HCT116 (cell line): ENCODE measurements at regions not wholly inside any gene's neighbourhood (a gene's known extent, or its start where the extent isn't known, plus 50 kb on each side); places are given as distances from the start of the nearest gene placed in this dataset.

Experiments used
- ATAC-seq: fragments of 200-7000 bp; cut with Tn5 transposase; 2 replicates; pipeline ENCODE4 v1.9.1; 2020; ENCODE audit warnings: mild to moderate bottlenecking, moderate library complexity
- BruUV-seq: library from RNA; stranded (reverse); fragments of 400-500 nt; replicated peaks from 2 replicates; lab custom pipeline; 2021; lab: Mats Ljungman, UMichigan
- CTCF ChIA-PET: fragments of 300-600 bp; sonication (Branson Sonifier 250); formaldehyde crosslinking; loops from one replicate; lab custom pipeline; 2021; ENCODE audit warnings: antibody characterized with exemption; lab: Charles Lee
- POLR2A ChIA-PET: fragments of 300-600, 350-600 bp; sonication (Branson Sonifier 250); formaldehyde crosslinking; loops from one replicate; lab custom pipeline; 2021; ENCODE audit warnings: antibody characterized with exemption; lab: Charles Lee
- RAD21 ChIA-PET, 2 experiments: fragments of 300-600 bp; sonication (Branson Sonifier 250); formaldehyde crosslinking; loops; one replicate each; lab custom pipeline; 2023; ENCODE audit warnings: low total read pairs in 2 of 2; ENCODE audit not compliant: uncharacterized antibody in 2 of 2, unreplicated experiment in 2 of 2, low non-redundant PET in 1 of 2; lab: Charles Lee
- DNase-seq: peaks from one replicate; pipeline ENCODE4 v3.0.0-alpha.2; 2010; ENCODE audit warnings: low read depth, low spot score
- H2AFZ ChIP-seq: fragments of 200-600 bp; shearing (Covaris generic), sonication (generic); 2 replicates; pipeline ENCODE4 v1.6.1; 2017; ENCODE audit warnings: low read depth, mixed run types, mixed read lengths, antibody characterized with exemption, low read length; ENCODE audit not compliant: poor library complexity, severe bottlenecking
- H3K27ac ChIP-seq: 2 replicates; pipeline ENCODE4 v1.5.1; 2012; ENCODE audit warnings: low read depth, low read length
- H3K27me3 ChIP-seq: fragments of 200-600 bp; sonication (generic); 2 replicates; pipeline ENCODE4 v1.6.1; 2016; ENCODE audit warnings: mixed run types, low read length, mixed read lengths; ENCODE audit not compliant: insufficient read depth
- H3K36me3 ChIP-seq, 2 experiments: fragments of 200-500 bp in 1 of 2; fragments of 200-600 bp in 1 of 2; sonication (Bioruptor generic) in 1 of 2; sonication (generic) in 1 of 2; 2 replicates each; pipeline versions ENCODE4 v1.5.1 to v1.6.1; 2014 to 2016; ENCODE audit warnings: low read length in 2 of 2, inconsistent platforms in 1 of 2, mixed read lengths in 1 of 2, mixed run types in 1 of 2; ENCODE audit not compliant: insufficient read depth in 2 of 2, control insufficient read depth in 1 of 2
- H3K4me1 ChIP-seq, 2 experiments: fragments of 200-600 bp in 1 of 2; sonication (generic) in 1 of 2; 2 replicates each; pipeline versions ENCODE4 v1.5.1 to v1.6.1; 2012 to 2017; ENCODE audit warnings: low read length in 2 of 2, inconsistent platforms in 1 of 2, mild to moderate bottlenecking in 1 of 2, mixed read lengths in 1 of 2, mixed run types in 1 of 2, moderate library complexity in 1 of 2; ENCODE audit not compliant: insufficient read depth in 2 of 2, control insufficient read depth in 1 of 2
- H3K4me2 ChIP-seq: fragments of 200-600 bp; sonication (generic); 2 replicates; pipeline ENCODE4 v1.6.1; 2017; ENCODE audit warnings: mixed run types, low read length, mixed read lengths
- H3K4me3 ChIP-seq, 2 experiments: fragments of 200-600 bp in 1 of 2; sonication (generic) in 1 of 2; replicated peaks in 1 of 2; 2 replicates each; pipeline ENCODE4 v1.5.1; 2011 to 2016; ENCODE audit warnings: low read length in 2 of 2, control low read depth in 1 of 2, low read depth in 1 of 2, mild to moderate bottlenecking in 1 of 2, mixed read lengths in 1 of 2, mixed run types in 1 of 2
- H3K79me2 ChIP-seq: fragments of 200-600 bp; sonication (generic); 2 replicates; pipeline ENCODE4 v1.6.1; 2017; ENCODE audit warnings: mild to moderate bottlenecking, mixed run types, low read length, moderate library complexity, mixed read lengths; ENCODE audit not compliant: insufficient read depth
- H3K9ac ChIP-seq: fragments of 200-600 bp; sonication (generic); 2 replicates; pipeline ENCODE4 v1.6.1; 2016; ENCODE audit warnings: low read length, mixed read lengths
- H3K9me2 ChIP-seq: fragments of 200-600 bp; sonication (generic), shearing (Covaris generic); 2 replicates; pipeline ENCODE4 v1.6.1; 2017; ENCODE audit warnings: mixed run types, mild to moderate bottlenecking, moderate library complexity; ENCODE audit not compliant: insufficient read depth
- H3K9me3 ChIP-seq, 2 experiments: fragments of 200-500 bp in 1 of 2; fragments of 200-600 bp in 1 of 2; sonication (Bioruptor generic) in 1 of 2; sonication (generic) in 1 of 2; 2 replicates each; pipeline ENCODE4 v1.6.1; 2014 to 2017; ENCODE audit warnings: low read length in 2 of 2, mixed read lengths in 2 of 2, inconsistent platforms in 1 of 2, low read depth in 1 of 2, mild to moderate bottlenecking in 1 of 2, mixed run types in 1 of 2, moderate library complexity in 1 of 2; ENCODE audit not compliant: control insufficient read depth in 1 of 2, insufficient read depth in 1 of 2
- H4K20me1 ChIP-seq: fragments of 200-600 bp; sonication (generic), shearing (Covaris generic); 2 replicates; pipeline ENCODE4 v1.6.1; 2017; ENCODE audit warnings: mixed run types, mild to moderate bottlenecking, moderate library complexity; ENCODE audit not compliant: insufficient read depth
- CBX3 ChIP-seq: IDR thresholded peaks from 2 replicates; pipeline ENCODE4 v1.6.1; 2012; ENCODE audit warnings: low read depth
- CEBPB ChIP-seq: IDR thresholded peaks from 2 replicates; pipeline ENCODE4 v1.6.1; 2012; ENCODE audit warnings: low read depth
- EZH2 ChIP-seq: fragments of 200-600 bp; sonication (generic); IDR thresholded peaks from 2 replicates; pipeline ENCODE4 v1.6.1; 2017; ENCODE audit warnings: antibody characterized with exemption, mixed run types
- FOSL1 ChIP-seq: IDR thresholded peaks from 2 replicates; pipeline ENCODE4 v1.6.1; 2012; ENCODE audit warnings: low read depth
- POLR2A ChIP-seq: IDR thresholded peaks from 2 replicates; pipeline ENCODE4 v1.7.0; 2011; ENCODE audit warnings: borderline replicate concordance; ENCODE audit not compliant: insufficient read depth, insufficient read length; ENCODE audit errors: extremely low read depth
- RAD21 ChIP-seq: IDR thresholded peaks from 2 replicates; pipeline ENCODE4 v1.6.1; 2012; ENCODE audit warnings: low read depth, mild to moderate bottlenecking
- SIN3A ChIP-seq: IDR thresholded peaks from 2 replicates; pipeline ENCODE4 v1.6.1; 2012; ENCODE audit warnings: low read depth
- SP1 ChIP-seq: IDR thresholded peaks from 2 replicates; pipeline ENCODE4 v1.6.1; 2012; ENCODE audit warnings: low read depth
- SRF ChIP-seq: IDR thresholded peaks from 2 replicates; pipeline ENCODE4 v1.6.1; 2012; ENCODE audit warnings: low read depth
- TCF7L2 ChIP-seq: IDR thresholded peaks from 2 replicates; pipeline ENCODE4 v1.7.0; 2011; ENCODE audit warnings: borderline replicate concordance, inconsistent platforms; ENCODE audit not compliant: insufficient read depth, insufficient read length; ENCODE audit errors: extremely low read depth
- YY1 ChIP-seq: IDR thresholded peaks from 2 replicates; pipeline ENCODE4 v1.6.1; 2011; ENCODE audit warnings: low read length, low read depth, moderate library complexity, mild to moderate bottlenecking; ENCODE audit not compliant: insufficient replicate concordance; ENCODE audit errors: extremely low read depth
- ZNF274 ChIP-seq: fragments of 200-500 bp; sonication (Bioruptor generic); IDR thresholded peaks from 2 replicates; pipeline ENCODE4 v1.6.1; 2014; ENCODE audit warnings: mild to moderate bottlenecking, low read depth, low read length, inconsistent platforms
- intact Hi-C: fragments of 100-400 bp; cut with micrococcal nuclease; formaldehyde crosslinking; loops from 2 replicates; pipeline ENCODE4 v1.10.0; 2022
- TF ChIP-seq, protein P1 (sequence below): IDR thresholded peaks from 2 replicates; pipeline ENCODE4 v1.6.1; 2012
- TF ChIP-seq, protein P2 (sequence below): IDR thresholded peaks from 2 replicates; pipeline ENCODE4 v1.6.1; 2012; ENCODE audit warnings: low read depth
- TF ChIP-seq, protein P3 (sequence below): IDR thresholded peaks from 2 replicates; pipeline ENCODE4 v1.6.1; 2011; ENCODE audit warnings: mild to moderate bottlenecking, low read length, moderate library complexity; ENCODE audit not compliant: insufficient replicate concordance; ENCODE audit errors: extremely low read depth
- TF ChIP-seq, protein P4 (sequence below), 3 experiments: fragments of 200-600 bp in 1 of 3; sonication (generic) in 1 of 3; IDR thresholded peaks in 2 of 3; conservative IDR thresholded peaks in 1 of 3; 2 replicates each; pipeline ENCODE4 v1.5.1; 2012 to 2017; ENCODE audit warnings: low read depth in 2 of 3, low read length in 2 of 3, antibody characterized with exemption in 1 of 3, borderline replicate concordance in 1 of 3, control low read depth in 1 of 3, mild to moderate bottlenecking in 1 of 3, mixed read lengths in 1 of 3, mixed run types in 1 of 3, moderate library complexity in 1 of 3; ENCODE audit not compliant: insufficient read depth in 1 of 3
- TF ChIP-seq, protein P5 (sequence below): IDR thresholded peaks from 2 replicates; pipeline ENCODE4 v1.6.1; 2012

DNA sequence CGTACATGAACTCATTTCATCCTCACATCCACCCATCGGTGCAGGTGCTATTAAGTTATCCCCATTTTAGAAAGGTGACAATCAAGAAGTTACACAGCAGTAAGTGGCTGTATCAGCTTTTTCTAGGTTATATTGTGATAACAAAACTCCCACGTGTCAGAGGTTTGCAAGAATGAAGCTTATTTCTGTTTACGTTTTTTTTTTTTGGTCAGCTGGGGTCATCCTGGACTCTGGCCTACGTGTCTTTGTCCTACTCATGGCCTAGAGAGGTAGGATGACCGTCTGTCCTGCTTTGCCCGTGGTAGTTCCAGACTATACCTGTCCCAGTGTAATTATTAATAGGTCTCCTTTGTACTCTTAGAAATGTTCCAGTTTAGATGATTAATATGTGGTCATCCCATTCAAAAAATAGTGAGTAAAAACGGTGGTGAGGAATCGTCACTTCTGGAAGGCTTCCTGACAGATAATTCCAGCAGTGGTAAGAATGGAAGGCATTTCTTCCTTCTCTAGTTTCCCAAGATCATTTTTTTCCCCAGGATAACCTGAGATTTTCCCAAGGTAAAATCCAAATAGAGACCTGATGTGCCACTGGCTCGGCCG lies 64.2 kb upstream of the KIF26B start (continued):
- no peak for TF ChIP-seq YY1
- TF ChIP-seq, protein P1, sequence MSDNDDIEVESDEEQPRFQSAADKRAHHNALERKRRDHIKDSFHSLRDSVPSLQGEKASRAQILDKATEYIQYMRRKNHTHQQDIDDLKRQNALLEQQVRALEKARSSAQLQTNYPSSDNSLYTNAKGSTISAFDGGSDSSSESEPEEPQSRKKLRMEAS = no peak
- TF ChIP-seq, all 23 proteins: peak for 0

DNA sequence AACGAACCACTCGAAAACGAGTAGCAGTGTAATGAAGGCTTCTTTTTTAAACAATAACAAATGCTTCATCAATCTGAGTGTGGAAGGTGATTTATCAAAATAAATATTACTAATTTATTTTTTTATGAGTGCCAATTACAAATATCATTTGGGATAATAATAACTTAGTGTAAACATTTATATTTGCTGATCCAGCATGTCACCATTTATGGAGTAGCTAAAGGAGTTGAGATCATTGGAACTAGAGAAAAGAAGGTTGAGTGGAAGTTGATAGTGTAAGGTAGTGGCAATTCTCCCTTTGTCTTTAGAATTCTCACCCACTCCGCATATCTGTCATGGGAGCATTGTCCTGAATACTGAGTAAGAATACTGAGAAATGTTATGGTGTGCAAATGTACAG lies 67.1 kb upstream of the KIF26B start:
- CTCF ChIA-PET = no interaction called here
- intact Hi-C loops = no loop called here
- TF ChIP-seq POLR2A = no peak
- no peak for TF ChIP-seq SIN3A
- TF ChIP-seq, protein P2, sequence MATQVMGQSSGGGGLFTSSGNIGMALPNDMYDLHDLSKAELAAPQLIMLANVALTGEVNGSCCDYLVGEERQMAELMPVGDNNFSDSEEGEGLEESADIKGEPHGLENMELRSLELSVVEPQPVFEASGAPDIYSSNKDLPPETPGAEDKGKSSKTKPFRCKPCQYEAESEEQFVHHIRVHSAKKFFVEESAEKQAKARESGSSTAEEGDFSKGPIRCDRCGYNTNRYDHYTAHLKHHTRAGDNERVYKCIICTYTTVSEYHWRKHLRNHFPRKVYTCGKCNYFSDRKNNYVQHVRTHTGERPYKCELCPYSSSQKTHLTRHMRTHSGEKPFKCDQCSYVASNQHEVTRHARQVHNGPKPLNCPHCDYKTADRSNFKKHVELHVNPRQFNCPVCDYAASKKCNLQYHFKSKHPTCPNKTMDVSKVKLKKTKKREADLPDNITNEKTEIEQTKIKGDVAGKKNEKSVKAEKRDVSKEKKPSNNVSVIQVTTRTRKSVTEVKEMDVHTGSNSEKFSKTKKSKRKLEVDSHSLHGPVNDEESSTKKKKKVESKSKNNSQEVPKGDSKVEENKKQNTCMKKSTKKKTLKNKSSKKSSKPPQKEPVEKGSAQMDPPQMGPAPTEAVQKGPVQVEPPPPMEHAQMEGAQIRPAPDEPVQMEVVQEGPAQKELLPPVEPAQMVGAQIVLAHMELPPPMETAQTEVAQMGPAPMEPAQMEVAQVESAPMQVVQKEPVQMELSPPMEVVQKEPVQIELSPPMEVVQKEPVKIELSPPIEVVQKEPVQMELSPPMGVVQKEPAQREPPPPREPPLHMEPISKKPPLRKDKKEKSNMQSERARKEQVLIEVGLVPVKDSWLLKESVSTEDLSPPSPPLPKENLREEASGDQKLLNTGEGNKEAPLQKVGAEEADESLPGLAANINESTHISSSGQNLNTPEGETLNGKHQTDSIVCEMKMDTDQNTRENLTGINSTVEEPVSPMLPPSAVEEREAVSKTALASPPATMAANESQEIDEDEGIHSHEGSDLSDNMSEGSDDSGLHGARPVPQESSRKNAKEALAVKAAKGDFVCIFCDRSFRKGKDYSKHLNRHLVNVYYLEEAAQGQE = no peak
- TF ChIP-seq TCF7L2 = no peak
- TF ChIP-seq, protein P3, sequence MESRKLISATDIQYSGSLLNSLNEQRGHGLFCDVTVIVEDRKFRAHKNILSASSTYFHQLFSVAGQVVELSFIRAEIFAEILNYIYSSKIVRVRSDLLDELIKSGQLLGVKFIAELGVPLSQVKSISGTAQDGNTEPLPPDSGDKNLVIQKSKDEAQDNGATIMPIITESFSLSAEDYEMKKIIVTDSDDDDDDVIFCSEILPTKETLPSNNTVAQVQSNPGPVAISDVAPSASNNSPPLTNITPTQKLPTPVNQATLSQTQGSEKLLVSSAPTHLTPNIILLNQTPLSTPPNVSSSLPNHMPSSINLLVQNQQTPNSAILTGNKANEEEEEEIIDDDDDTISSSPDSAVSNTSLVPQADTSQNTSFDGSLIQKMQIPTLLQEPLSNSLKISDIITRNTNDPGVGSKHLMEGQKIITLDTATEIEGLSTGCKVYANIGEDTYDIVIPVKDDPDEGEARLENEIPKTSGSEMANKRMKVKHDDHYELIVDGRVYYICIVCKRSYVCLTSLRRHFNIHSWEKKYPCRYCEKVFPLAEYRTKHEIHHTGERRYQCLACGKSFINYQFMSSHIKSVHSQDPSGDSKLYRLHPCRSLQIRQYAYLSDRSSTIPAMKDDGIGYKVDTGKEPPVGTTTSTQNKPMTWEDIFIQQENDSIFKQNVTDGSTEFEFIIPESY = no peak
- TF ChIP-seq, protein P4, sequence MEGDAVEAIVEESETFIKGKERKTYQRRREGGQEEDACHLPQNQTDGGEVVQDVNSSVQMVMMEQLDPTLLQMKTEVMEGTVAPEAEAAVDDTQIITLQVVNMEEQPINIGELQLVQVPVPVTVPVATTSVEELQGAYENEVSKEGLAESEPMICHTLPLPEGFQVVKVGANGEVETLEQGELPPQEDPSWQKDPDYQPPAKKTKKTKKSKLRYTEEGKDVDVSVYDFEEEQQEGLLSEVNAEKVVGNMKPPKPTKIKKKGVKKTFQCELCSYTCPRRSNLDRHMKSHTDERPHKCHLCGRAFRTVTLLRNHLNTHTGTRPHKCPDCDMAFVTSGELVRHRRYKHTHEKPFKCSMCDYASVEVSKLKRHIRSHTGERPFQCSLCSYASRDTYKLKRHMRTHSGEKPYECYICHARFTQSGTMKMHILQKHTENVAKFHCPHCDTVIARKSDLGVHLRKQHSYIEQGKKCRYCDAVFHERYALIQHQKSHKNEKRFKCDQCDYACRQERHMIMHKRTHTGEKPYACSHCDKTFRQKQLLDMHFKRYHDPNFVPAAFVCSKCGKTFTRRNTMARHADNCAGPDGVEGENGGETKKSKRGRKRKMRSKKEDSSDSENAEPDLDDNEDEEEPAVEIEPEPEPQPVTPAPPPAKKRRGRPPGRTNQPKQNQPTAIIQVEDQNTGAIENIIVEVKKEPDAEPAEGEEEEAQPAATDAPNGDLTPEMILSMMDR (IDR thresholded peaks at IDR 0.05 in 2 of 3, conservative IDR thresholded peaks at IDR 0.05 in 1 of 3; ENCODE audit: borderline replicate concordance in 1 of 3, insufficient read depth in 1 of 3, low read depth in 2 of 3, low read length in 2 of 3) = no peak
- no peak for TF ChIP-seq ZNF274
- TF ChIP-seq RAD21 = no peak
- no peak for TF ChIP-seq SP1
- TF ChIP-seq, protein P1 = no peak
- no peak for TF ChIP-seq CEBPB
- TF ChIP-seq, protein P5, sequence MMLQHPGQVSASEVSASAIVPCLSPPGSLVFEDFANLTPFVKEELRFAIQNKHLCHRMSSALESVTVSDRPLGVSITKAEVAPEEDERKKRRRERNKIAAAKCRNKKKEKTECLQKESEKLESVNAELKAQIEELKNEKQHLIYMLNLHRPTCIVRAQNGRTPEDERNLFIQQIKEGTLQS = no peak
- TF ChIP-seq EZH2 = no peak
- no peak for TF ChIP-seq CBX3
- no peak for TF ChIP-seq SRF
- no peak for TF ChIP-seq FOSL1
- TF ChIP-seq YY1 = no peak

More for the DNA sequence above, 67.1 kb upstream of the KIF26B start:
- no peak overlapping the region for H2AFZ ChIP-seq
- H3K27me3 ChIP-seq = no peaks in the 10 kb centered on the region
- H3K9me3 ChIP-seq = no peaks in the 10 kb centered on the region
- H3K9me2 ChIP-seq = no peaks in the 10 kb centered on the region
- ATAC-seq = no peak
- H3K9ac ChIP-seq = no peak overlapping the region
- no TSS peak for BruUV-seq
- no peak overlapping the region for H3K4me2 ChIP-seq
- DNase-seq = no peak
- H3K79me2 ChIP-seq = no peaks in the 10 kb centered on the region
- H3K27ac ChIP-seq = no peak overlapping the region
- RAD21 ChIA-PET = no interaction called here
- no peaks in the 10 kb centered on the region for H4K20me1 ChIP-seq
- POLR2A ChIA-PET = no interaction called here
- H3K4me1 ChIP-seq = peaks cover 21 to 43% of the 10 kb centered on the region in 2 experiments
- no peak overlapping the region for H3K4me3 ChIP-seq
- no peaks in the 10 kb centered on the region for H3K36me3 ChIP-seq
